GM13976 (cell line): ENCODE measurements at regions not wholly inside any gene's neighbourhood (a gene's known extent, or its start where the extent isn't known, plus 50 kb on each side); places are given as distances from the start of the nearest gene placed in this dataset.
"Not testable (repeated sequence)": the region's sequence is repeated elsewhere in the genome, so short reads cannot be mapped to it uniquely, and the experiment has no call there.

Experiments
- DNase-seq: peaks from one replicate; pipeline ENCODE4 v3.0.0; 2012; ENCODE audit warnings: low spot score
- in situ Hi-C: fragments of 300-500 bp; cut with MboI; formaldehyde crosslinking; loops from one replicate; pipeline ENCODE4 v1.12.0; 2022; ENCODE audit warnings: low sequenced_read_pairs, mixed read lengths, inconsistent platforms; ENCODE audit not compliant: unreplicated experiment
- TF ChIP-seq, protein P1 (sequence below): IDR thresholded peaks from 2 replicates; pipeline ENCODE4 v1.5.1; 2012; ENCODE audit warnings: borderline replicate concordance, mild to moderate bottlenecking; ENCODE audit not compliant: insufficient read depth; ENCODE audit errors: extremely low read depth, missing control alignments, control extremely low read depth

DNA sequence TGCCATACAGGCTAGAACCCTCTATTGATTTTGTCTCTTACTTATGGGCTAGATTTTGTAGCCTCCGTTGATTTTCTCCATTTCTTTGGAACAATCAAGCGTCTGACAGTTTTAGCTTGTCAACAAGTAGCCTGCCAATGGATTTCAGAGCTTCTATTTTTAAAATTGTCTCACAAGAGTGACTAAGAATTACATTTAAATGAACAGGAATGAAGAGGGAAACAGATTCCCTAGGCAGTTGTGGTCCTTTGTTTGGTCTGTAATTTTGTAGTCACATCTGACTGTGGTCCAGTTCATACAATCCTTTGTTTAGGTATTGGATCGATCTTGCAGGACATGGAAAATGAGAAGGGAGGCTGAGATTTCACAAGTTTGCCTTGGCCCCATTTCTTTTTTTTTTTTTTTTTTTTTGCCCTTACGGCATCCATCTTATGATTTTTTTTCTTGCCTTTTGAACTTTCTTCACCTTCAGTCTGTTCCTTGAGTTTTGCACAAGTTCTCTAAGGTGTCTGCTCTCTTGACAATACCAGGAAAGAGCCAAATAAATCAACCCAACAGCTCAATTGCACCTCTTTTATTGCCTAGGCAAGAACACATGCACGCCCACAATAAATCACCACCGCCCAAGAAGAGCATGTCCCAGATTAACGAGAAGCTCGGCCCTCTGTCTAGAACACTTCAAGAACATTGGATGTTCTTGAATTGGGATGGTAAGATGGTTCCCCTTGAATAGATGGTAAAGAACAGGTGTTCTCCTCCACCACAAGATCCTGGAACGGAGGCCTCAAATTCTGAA lies 86.5 kb upstream of the EGFL6 start:
- TF ChIP-seq, protein P1, sequence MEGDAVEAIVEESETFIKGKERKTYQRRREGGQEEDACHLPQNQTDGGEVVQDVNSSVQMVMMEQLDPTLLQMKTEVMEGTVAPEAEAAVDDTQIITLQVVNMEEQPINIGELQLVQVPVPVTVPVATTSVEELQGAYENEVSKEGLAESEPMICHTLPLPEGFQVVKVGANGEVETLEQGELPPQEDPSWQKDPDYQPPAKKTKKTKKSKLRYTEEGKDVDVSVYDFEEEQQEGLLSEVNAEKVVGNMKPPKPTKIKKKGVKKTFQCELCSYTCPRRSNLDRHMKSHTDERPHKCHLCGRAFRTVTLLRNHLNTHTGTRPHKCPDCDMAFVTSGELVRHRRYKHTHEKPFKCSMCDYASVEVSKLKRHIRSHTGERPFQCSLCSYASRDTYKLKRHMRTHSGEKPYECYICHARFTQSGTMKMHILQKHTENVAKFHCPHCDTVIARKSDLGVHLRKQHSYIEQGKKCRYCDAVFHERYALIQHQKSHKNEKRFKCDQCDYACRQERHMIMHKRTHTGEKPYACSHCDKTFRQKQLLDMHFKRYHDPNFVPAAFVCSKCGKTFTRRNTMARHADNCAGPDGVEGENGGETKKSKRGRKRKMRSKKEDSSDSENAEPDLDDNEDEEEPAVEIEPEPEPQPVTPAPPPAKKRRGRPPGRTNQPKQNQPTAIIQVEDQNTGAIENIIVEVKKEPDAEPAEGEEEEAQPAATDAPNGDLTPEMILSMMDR: no peak
- DNase-seq: no peak
- in situ Hi-C loops: loop anchor here (10.0 to 25.0 kb wide), 3 partner anchors 228 to 671 kb away; no protein-coding TSS in a partner anchor

DNA sequence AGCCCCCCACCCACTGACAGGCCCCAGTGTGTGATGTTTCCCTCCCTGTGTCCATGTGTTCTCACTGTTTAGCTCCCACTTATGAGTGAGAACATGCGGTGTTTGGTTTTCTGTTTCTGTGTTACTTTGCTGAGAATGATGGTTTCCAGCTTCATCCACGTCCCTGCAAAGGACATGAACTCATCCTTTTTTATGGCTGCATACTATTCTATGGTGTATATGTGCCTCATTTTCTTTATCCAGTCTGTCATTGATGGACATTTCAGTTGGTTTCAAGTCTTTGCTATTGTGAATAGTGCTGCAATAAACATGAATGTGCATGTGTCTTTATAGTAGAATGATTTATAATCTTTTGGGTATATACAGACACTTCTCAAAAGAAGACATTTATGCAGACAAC lies 88.6 kb upstream of the EGFL6 start:
- DNase-seq: not testable (repeated sequence)
- in situ Hi-C loops: loop anchor here (10.0 to 25.0 kb wide), 3 partner anchors 226 to 668 kb away; no protein-coding TSS in a partner anchor

DNA sequence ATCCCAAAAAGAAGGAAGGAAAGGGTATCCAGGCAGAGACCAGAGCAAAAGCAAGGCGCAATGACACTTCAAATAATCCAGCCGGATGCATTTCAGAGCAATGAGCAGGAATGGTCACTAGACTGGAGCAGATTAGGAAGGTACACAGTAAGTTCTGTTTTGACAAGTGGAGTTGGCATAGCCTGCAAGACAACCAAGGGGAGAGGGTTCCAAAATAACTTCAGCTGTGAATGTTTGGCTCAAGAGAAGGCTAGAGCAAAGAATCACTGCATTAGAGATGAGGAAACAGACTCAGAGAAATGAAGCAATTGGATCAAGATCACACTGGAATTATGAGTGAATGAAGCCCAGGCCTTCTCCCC lies 90.0 kb upstream of the EGFL6 start:
- in situ Hi-C loops: loop anchor here (25.0 kb wide), 1 partner anchor 667 kb away; no protein-coding TSS in a partner anchor
- no peak for DNase-seq
- TF ChIP-seq, protein P1: no peak

DNA sequence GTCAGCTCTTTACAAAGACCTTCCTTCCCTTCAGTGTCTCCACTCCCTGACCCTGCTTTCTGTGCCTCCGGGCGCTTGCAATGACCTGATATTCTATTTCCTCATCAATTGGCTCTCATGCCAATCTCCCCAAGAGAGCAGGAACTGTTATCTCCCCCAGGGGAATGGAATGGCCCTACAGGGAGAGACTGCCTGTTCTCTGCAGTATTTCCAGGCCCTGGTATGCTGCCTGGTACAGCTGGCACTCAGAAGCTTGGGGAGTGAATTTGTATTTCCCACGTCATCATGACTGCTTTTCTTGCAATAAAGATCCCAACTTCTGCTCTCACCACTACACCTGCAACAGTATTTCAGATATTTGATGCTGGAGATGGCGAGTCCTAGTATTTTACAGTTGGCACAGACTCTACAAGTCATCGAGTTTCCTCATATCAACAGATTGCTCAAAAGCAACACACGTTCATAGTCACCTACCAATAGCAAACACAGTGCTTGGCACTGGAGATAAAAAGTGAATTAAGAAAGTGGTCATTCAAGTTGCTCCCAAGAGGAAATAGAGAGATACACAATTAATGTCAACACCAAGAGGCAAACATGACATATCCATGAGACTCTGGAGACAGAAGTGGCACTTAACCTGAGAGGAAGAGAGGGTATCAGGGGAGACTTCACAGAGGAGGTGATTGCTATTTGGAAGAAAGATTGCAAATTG lies 90.5 kb upstream of the EGFL6 start:
- in situ Hi-C loops: loop anchor here (25.0 kb wide), 1 partner anchor 667 kb away; no protein-coding TSS in a partner anchor
- TF ChIP-seq, protein P1: no peak
- no peak for DNase-seq

GRCh38 chrX:13476384-13476783 lies 93.0 kb upstream of the EGFL6 start:
- in situ Hi-C loops: loop anchor here (25.0 kb wide), 1 partner anchor 664 kb away; no protein-coding TSS in a partner anchor
- TF ChIP-seq, protein P1: no peak
- DNase-seq: no peak

DNA sequence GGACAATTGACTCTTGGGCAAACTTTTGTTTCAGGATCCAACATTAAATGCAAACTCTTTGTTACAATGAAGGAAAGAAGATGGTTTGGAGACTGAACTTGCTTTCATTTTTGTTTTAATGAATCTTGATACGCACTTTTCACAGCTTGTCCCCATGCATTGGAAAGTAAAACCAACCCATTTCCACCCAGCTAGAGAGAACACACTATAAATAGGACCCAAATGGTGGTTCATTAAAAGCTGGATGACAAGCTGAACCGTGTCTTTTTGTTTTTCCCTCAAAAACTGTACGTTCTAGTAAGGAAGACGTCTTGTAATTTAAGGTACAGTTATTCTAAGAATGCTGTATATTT lies 95.3 kb upstream of the EGFL6 start:
- DNase-seq: peak; percentile 18
- in situ Hi-C loops: no loop called here
- TF ChIP-seq, protein P1: no peak

GRCh38 chrX:13473442-13474163 lies 95.8 kb upstream of the EGFL6 start:
- DNase-seq: peak; percentile 31
- TF ChIP-seq, protein P1: no peak
- in situ Hi-C loops: no loop called here
